ENCODE measurements at regions not wholly inside any gene's neighbourhood (a gene's known extent, or its start where the extent isn't known, plus 50 kb on each side); places are given as distances from the start of the nearest gene placed in this dataset.

DNA sequence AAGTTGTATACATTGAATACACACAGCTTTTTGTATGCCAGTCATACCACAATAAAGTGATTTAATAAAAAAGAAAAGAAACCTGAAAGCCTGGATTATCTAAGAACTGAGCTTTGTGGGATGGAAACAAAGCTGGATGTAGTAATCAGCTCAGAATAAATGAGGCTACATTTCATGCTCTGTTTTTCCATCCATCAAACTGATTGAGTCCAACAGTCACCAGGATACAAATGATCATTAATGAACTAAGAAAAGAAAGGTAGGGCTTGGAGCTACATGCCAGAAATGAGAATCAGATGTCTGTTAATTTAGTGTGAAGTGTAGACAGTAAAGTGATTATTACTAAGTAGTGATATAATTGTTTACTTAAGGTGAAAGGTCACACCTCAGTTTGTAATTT is 109.8 kb upstream of the TARS1 start:
- Histone ChIP-seq H3K4me3 (replicated peaks in 1 of 3; ENCODE audit: insufficient read depth in 1 of 3, low read depth in 2 of 3, low read length in 3 of 3) (no peak overlapping the region), H2AFZ (ENCODE audit: low read length) (no peak overlapping the region), H3K27me3 (ENCODE audit: control insufficient read depth in 1 of 2, insufficient read depth in 2 of 2, low read length in 2 of 2) (no peaks in the 10 kb centered on the region), H3K36me3 (replicated peaks in 1 of 2; ENCODE audit: control insufficient read depth in 1 of 2, insufficient read depth in 2 of 2, low read length in 2 of 2) (no peaks in the 10 kb centered on the region), H3K4me1 (ENCODE audit: insufficient read depth, low read length) (no peaks in the 10 kb centered on the region), H3K27ac (ENCODE audit: extremely low read length, insufficient read depth, low read length) (no peak overlapping the region), H3K4me2 (ENCODE audit: low read depth, low read length) (no peak overlapping the region), H3K9ac (ENCODE audit: insufficient read depth, low read depth, low read length) (no peak overlapping the region), H3K9me3 (ENCODE audit: low read length) (no peaks in the 10 kb centered on the region), H4K20me1 (ENCODE audit: insufficient read depth, low read length) (no peaks in the 10 kb centered on the region), H3K79me2 (ENCODE audit: insufficient read depth, low read length) (no peaks in the 10 kb centered on the region)
- BruUV-seq (replicated peaks) = no TSS peak
- TF ChIP-seq SSRP1 (CRISPR knock-in tag; IDR thresholded peaks at IDR 0.05) = no peak
- no peak for TF ChIP-seq ZNF44 (CRISPR knock-in tag; IDR thresholded peaks at IDR 0.05)
- TF ChIP-seq CENPT (CRISPR knock-in tag; IDR thresholded peaks at IDR 0.05; ENCODE audit: low read depth) = no peak
- no peak for TF ChIP-seq ZNF781 (CRISPR knock-in tag; IDR thresholded peaks at IDR 0.05; ENCODE audit: borderline replicate concordance, not compliant biosample characterization)
- TF ChIP-seq, protein P1, sequence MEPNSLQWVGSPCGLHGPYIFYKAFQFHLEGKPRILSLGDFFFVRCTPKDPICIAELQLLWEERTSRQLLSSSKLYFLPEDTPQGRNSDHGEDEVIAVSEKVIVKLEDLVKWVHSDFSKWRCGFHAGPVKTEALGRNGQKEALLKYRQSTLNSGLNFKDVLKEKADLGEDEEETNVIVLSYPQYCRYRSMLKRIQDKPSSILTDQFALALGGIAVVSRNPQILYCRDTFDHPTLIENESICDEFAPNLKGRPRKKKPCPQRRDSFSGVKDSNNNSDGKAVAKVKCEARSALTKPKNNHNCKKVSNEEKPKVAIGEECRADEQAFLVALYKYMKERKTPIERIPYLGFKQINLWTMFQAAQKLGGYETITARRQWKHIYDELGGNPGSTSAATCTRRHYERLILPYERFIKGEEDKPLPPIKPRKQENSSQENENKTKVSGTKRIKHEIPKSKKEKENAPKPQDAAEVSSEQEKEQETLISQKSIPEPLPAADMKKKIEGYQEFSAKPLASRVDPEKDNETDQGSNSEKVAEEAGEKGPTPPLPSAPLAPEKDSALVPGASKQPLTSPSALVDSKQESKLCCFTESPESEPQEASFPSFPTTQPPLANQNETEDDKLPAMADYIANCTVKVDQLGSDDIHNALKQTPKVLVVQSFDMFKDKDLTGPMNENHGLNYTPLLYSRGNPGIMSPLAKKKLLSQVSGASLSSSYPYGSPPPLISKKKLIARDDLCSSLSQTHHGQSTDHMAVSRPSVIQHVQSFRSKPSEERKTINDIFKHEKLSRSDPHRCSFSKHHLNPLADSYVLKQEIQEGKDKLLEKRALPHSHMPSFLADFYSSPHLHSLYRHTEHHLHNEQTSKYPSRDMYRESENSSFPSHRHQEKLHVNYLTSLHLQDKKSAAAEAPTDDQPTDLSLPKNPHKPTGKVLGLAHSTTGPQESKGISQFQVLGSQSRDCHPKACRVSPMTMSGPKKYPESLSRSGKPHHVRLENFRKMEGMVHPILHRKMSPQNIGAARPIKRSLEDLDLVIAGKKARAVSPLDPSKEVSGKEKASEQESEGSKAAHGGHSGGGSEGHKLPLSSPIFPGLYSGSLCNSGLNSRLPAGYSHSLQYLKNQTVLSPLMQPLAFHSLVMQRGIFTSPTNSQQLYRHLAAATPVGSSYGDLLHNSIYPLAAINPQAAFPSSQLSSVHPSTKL (CRISPR knock-in tag; IDR thresholded peaks at IDR 0.05) = no peak
- TF ChIP-seq, protein P2, sequence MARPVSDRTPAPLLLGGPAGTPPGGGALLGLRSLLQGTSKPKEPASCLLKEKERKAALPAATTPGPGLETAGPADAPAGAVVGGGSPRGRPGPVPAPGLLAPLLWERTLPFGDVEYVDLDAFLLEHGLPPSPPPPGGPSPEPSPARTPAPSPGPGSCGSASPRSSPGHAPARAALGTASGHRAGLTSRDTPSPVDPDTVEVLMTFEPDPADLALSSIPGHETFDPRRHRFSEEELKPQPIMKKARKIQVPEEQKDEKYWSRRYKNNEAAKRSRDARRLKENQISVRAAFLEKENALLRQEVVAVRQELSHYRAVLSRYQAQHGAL (CRISPR knock-in tag; IDR thresholded peaks at IDR 0.05; ENCODE audit: not compliant biosample characterization) = no peak
- TF ChIP-seq, protein P3, sequence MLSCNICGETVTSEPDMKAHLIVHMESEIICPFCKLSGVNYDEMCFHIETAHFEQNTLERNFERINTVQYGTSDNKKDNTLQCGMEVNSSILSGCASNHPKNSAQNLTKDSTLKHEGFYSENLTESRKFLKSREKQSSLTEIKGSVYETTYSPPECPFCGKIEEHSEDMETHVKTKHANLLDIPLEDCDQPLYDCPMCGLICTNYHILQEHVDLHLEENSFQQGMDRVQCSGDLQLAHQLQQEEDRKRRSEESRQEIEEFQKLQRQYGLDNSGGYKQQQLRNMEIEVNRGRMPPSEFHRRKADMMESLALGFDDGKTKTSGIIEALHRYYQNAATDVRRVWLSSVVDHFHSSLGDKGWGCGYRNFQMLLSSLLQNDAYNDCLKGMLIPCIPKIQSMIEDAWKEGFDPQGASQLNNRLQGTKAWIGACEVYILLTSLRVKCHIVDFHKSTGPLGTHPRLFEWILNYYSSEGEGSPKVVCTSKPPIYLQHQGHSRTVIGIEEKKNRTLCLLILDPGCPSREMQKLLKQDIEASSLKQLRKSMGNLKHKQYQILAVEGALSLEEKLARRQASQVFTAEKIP (CRISPR knock-in tag; IDR thresholded peaks at IDR 0.05; ENCODE audit: borderline replicate concordance) = no peak
- TF ChIP-seq SIN3B (IDR thresholded peaks at IDR 0.05; ENCODE audit: low read length) = no peak
- TF ChIP-seq, protein P4, sequence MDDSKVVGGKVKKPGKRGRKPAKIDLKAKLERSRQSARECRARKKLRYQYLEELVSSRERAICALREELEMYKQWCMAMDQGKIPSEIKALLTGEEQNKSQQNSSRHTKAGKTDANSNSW (CRISPR knock-in tag; IDR thresholded peaks at IDR 0.05; ENCODE audit: borderline replicate concordance) = no peak
- no peak for TF ChIP-seq ZNF75D (CRISPR knock-in tag; IDR thresholded peaks at IDR 0.05; ENCODE audit: borderline replicate concordance)
- TF ChIP-seq ZNF841 (CRISPR knock-in tag; IDR thresholded peaks at IDR 0.05; ENCODE audit: borderline replicate concordance) = no peak
- no peak for TF ChIP-seq ZNF724P (CRISPR knock-in tag; IDR thresholded peaks at IDR 0.05; ENCODE audit: borderline replicate concordance)
- no peak for TF ChIP-seq NR2F2 (IDR thresholded peaks at IDR 0.05; ENCODE audit: borderline replicate concordance, low read depth)
- no peak for TF ChIP-seq PHF21A (CRISPR knock-in tag; IDR thresholded peaks at IDR 0.05)
- TF ChIP-seq SETDB1 (CRISPR knock-in tag; IDR thresholded peaks at IDR 0.05; ENCODE audit: borderline replicate concordance) = no peak
- no peak for TF ChIP-seq CBX1 (IDR thresholded peaks at IDR 0.05; ENCODE audit: low read depth)
- TF ChIP-seq ZSCAN9 (CRISPR knock-in tag; IDR thresholded peaks at IDR 0.05; ENCODE audit: borderline replicate concordance) = no peak
- POLR2A ChIA-PET = no interaction called here
- no peak for ATAC-seq
- intact Hi-C loops (cut with micrococcal nuclease; ENCODE audit: unreplicated experiment) (no loop called here), in situ Hi-C loops (cut with HindIII; ENCODE audit: extremely low pct_ligation_motif_present, low pct_unique_long_range_greater_than_20kb) (no loop called here)
- DNase-seq (ENCODE audit: low spot score) = no peak
- no peak for FAIRE-seq
- CTCF ChIA-PET (ENCODE audit: low intra/inter-chr PET ratio, low total read pairs) = no interaction called here
